IgD-negative memory B cell (primary cell): ENCODE measurements at regions not wholly inside any gene's neighbourhood (a gene's known extent, or its start where the extent isn't known, plus 50 kb on each side); places are given as distances from the start of the nearest gene placed in this dataset.
"Not testable (repeated sequence)": the region's sequence is repeated elsewhere in the genome, so short reads cannot be mapped to it uniquely, and the experiment has no call there.

Source experiments
- H3K27ac Mint-ChIP-seq, 3 donors: one replicate each; pipeline ENCODE4 v1.8.0; 2020 to 2022; ENCODE audit warnings: mild to moderate bottlenecking in 3 of 3, mixed read lengths in 3 of 3, moderate library complexity in 1 of 3
- H3K27me3 Mint-ChIP-seq: one replicate; pipeline ENCODE4 v1.8.0; 2021; ENCODE audit warnings: mixed read lengths
- H3K36me3 Mint-ChIP-seq: one replicate; pipeline ENCODE4 v1.8.0; 2020; ENCODE audit warnings: mild to moderate bottlenecking, mixed read lengths
- H3K4me1 Mint-ChIP-seq, 3 donors: one replicate each; pipeline ENCODE4 v1.8.0; 2020 to 2022; ENCODE audit warnings: mixed read lengths in 3 of 3, mild to moderate bottlenecking in 1 of 3
- H3K4me3 Mint-ChIP-seq, 4 donors: one replicate each; pipeline ENCODE4 v1.8.0; 2020 to 2022; ENCODE audit warnings: mild to moderate bottlenecking in 4 of 4, mixed read lengths in 4 of 4, moderate library complexity in 3 of 4
- H3K9me3 Mint-ChIP-seq, 3 donors: one replicate each; pipeline ENCODE4 v1.8.0; 2020 to 2021; ENCODE audit warnings: mixed read lengths in 3 of 3, mild to moderate bottlenecking in 1 of 3

GRCh38 chr7:112959276-112959675 lies 127.4 kb downstream of the GPR85 start:
- peaks cover 2% of the 10 kb centered on the region for H3K27me3 Mint-ChIP-seq
- peaks cover 0 to 4% (median 3%) of the 10 kb centered on the region in 3 donors for H3K9me3 Mint-ChIP-seq
- H3K27ac Mint-ChIP-seq, result no peak overlapping the region
- no peak overlapping the region for H3K4me3 Mint-ChIP-seq
- no peaks in the 10 kb centered on the region for H3K36me3 Mint-ChIP-seq
- no peaks in the 10 kb centered on the region for H3K4me1 Mint-ChIP-seq

DNA sequence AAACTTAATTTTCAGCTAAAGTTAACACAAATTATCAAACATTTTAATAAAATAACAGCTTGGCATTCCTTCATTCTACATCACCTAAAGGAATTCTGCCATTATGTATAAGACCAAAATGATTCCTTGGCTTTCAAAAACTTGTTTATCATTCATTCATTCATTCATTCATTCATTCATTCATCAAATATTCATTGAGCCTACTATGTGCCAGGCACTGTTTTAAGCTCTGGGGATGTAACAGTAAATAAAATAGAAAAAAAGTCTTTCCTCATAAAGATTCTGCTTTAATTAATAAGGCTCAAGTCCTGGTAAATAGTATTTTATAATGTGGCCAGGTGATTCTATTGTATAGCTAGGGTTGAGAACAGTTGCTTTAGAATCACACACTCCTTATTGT lies 127.9 kb downstream of the GPR85 start:
- Mint-ChIP-seq H3K4me1 (no peaks in the 10 kb centered on the region), H3K27ac (no peak overlapping the region), H3K27me3 (peaks cover 2% of the 10 kb centered on the region), H3K9me3 (peaks cover 0 to 4% (median 3%) of the 10 kb centered on the region in 3 donors), H3K36me3 (peaks cover 3% of the 10 kb centered on the region), H3K4me3 (no peak overlapping the region)

DNA sequence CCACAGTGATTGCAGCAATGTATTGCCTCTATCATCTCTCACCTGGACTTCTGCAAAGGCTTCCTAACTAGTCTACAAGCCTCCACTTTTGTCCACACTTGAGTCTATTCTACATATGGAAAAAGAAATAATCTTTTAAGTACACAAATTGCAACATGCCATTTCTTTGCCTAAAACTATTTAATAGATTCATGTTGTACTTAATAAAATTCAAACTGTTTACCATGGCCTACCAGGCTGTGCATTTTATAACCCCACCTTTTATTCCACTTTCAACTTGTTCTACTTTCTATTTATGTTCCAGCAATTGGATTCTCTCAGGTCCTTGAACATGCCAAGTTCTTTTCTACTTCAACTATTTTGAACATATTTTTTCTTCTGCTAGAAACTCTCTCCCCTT lies 128.7 kb downstream of the GPR85 start:
- H3K4me1 Mint-ChIP-seq, result no peaks in the 10 kb centered on the region
- no peak overlapping the region for H3K4me3 Mint-ChIP-seq
- H3K36me3 Mint-ChIP-seq, result peaks cover 3% of the 10 kb centered on the region
- peaks cover under 1% of the 10 kb centered on the region for H3K27me3 Mint-ChIP-seq
- peaks cover 0 to 4% (median 3%) of the 10 kb centered on the region in 3 donors for H3K9me3 Mint-ChIP-seq
- no peak overlapping the region for H3K27ac Mint-ChIP-seq

DNA sequence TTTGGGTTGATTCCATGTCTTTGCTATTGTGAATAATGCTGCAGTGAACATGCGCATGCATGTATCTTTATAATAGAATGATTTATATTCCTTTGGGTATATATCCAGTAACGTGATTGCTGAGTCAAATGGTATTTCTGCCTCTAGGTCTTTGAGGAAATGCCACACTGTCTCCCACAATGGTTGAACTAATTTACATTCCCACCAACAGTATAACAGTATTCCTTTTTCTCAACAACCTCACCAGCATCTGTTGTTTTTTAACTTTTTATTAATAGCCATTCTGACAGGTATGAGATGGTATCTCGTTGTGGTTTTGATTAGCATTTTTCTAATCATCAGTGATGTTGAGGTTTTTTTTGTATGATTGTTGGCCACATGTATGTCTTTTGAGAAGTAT lies 133.6 kb downstream of the GPR85 start:
- not testable (repeated sequence) for H3K36me3 Mint-ChIP-seq, H3K4me1 Mint-ChIP-seq, H3K4me3 Mint-ChIP-seq, H3K27me3 Mint-ChIP-seq, H3K27ac Mint-ChIP-seq, H3K9me3 Mint-ChIP-seq

DNA sequence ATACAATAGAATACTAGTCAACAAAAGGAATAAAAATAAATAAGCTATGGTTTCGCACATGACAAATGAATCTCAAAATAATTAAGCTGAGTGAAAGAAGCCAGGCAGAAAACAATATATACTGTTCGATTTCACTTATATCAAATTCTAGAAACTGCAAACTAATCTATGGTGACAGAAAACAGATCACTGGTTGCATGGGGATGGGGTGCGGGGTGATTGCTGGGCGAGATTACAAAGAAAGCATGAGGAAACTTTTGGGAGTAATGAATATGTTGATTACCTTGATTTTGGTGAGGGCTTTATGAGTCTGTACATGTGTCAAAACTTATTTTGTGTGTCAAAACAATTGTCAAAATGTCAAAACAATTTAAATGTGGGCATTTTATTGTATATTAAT lies 135.6 kb downstream of the GPR85 start:
- no peaks in the 10 kb centered on the region for H3K4me1 Mint-ChIP-seq
- H3K4me3 Mint-ChIP-seq, result no peak overlapping the region
- peaks cover 5% of the 10 kb centered on the region for H3K36me3 Mint-ChIP-seq
- no peak overlapping the region for H3K27ac Mint-ChIP-seq
- H3K9me3 Mint-ChIP-seq, result peaks cover 0 to 3% (median 0%) of the 10 kb centered on the region in 3 donors
- peaks cover 5% of the 10 kb centered on the region for H3K27me3 Mint-ChIP-seq

- not testable (repeated sequence) for H3K9me3 Mint-ChIP-seq, H3K4me1 Mint-ChIP-seq, H3K36me3 Mint-ChIP-seq, H3K27me3 Mint-ChIP-seq, H3K4me3 Mint-ChIP-seq, H3K27ac Mint-ChIP-seq
Measured at GRCh38 chr7:112949682-112950081, 136.9 kb downstream of the GPR85 start.

- Mint-ChIP-seq H3K4me1 (no peaks in the 10 kb centered on the region), H3K36me3 (peaks cover 2% of the 10 kb centered on the region), H3K27ac (no peak overlapping the region), H3K27me3 (peaks cover 5% of the 10 kb centered on the region), H3K4me3 (no peak overlapping the region), H3K9me3 (no peaks in the 10 kb centered on the region)
Measured at GRCh38 chr7:112946350-112946749, 140.3 kb downstream of the GPR85 start.

DNA sequence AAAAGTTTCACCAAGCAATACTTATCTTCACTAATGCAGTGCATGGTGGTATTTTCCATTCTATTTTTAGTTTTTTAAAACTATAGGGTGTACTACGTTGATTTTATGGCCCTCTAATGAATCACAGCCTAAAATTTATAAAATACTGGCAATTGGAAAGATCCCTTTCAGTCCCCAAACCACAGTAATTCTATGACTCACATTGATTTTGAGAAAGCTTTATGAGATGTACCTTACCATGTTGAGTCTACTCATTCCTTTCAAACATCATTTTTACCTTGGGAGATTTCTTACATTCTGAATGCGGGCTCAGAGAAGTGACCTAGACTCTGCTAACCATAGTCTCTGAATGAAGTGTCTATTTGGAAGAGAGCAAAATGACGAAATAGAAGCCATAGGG lies 141.6 kb downstream of the GPR85 start:
- Mint-ChIP-seq H3K27me3 (peaks cover 3% of the 10 kb centered on the region), H3K4me3 (no peak overlapping the region), H3K36me3 (no peaks in the 10 kb centered on the region), H3K27ac (no peak overlapping the region), H3K9me3 (no peaks in the 10 kb centered on the region), H3K4me1 (peaks cover 4 to 11% (median 9%) of the 10 kb centered on the region in 3 donors)

- no peaks in the 10 kb centered on the region for H3K9me3 Mint-ChIP-seq
- H3K4me1 Mint-ChIP-seq, result peaks cover 16 to 21% (median 21%) of the 10 kb centered on the region in 3 donors
- H3K27me3 Mint-ChIP-seq, result no peaks in the 10 kb centered on the region
- no peak overlapping the region for H3K4me3 Mint-ChIP-seq
- no peaks in the 10 kb centered on the region for H3K36me3 Mint-ChIP-seq
- no peak overlapping the region for H3K27ac Mint-ChIP-seq
Measured at GRCh38 chr7:112942981-112943380, 143.6 kb downstream of the GPR85 start.

GRCh38 chr7:112942125-112942524 lies 144.5 kb downstream of the GPR85 start:
- H3K36me3 Mint-ChIP-seq, H3K27ac Mint-ChIP-seq, H3K27me3 Mint-ChIP-seq, H3K9me3 Mint-ChIP-seq: not testable (repeated sequence)
- H3K4me1 Mint-ChIP-seq, result peaks cover 18 to 27% (median 22%) of the 10 kb centered on the region in 3 donors
- H3K4me3 Mint-ChIP-seq, result peak overlapping the region in 1 of 4 donors; percentile 24

DNA sequence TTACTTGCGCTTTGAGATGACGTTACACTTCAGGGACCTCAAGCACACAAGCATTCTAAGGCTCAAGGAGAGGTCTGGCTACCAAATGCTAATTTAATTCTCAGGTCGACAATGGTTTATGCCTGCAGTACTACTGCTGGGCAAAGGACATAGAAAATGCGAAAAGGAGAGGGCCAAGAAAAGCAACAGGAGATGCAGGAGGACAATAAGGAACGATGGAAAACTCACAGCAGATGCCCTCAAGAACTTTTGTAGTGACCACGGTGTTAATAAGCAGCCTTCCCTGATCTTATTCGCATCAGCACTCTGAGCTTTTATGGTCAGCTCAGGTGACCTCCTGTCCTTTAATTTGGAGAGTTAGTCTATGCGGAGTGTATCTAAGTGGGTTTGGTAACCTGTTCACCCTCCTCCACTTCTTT lies 146.3 kb downstream of the GPR85 start:
- H3K9me3 Mint-ChIP-seq, result no peaks in the 10 kb centered on the region
- peak overlapping the region; percentile 70 to 97 (median 90) for H3K27ac Mint-ChIP-seq
- no peaks in the 10 kb centered on the region for H3K27me3 Mint-ChIP-seq
- H3K4me3 Mint-ChIP-seq, result peak overlapping the region; percentile 86 to 99 (median 97)
- no peaks in the 10 kb centered on the region for H3K36me3 Mint-ChIP-seq
- H3K4me1 Mint-ChIP-seq, result peaks cover 22 to 38% (median 24%) of the 10 kb centered on the region in 3 donors

DNA sequence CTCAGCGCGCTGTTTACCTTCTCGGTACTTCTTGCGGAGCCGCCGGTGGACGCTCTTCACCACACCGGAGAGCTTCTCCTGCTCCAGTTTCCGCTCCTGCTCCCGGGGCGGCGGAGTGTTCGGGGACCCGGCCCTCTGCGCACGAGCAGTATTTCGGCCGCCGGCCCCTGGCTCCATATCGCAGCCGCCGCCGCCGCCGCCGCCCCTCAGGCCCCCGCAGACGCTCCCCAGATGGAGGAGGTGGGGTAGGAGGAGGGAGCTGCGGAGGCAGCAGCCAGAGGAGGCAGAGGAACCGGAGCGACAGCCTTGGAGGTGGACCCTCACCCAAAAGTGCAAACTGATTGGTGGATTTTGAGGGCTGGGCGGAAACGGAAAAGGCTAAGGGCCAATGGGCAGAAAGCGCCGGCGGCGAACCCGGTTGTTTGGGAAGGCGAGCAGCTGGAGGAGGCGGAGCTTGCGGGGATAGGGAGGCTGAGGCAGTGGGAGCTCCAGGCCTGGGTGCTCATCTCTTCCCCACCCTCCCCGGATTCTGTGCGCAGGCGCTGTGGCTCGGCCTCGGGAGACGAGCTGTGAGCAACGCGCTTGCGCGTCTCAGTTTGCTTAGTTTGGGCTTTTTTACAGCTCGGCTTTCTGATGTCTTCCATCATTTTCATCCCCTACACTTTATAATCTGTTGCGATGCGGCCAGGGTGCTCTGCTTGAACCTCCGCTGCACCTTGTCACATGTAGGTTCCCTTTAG lies 146.9 kb downstream of the GPR85 start:
- peak overlapping the region; percentile 70 to 97 (median 90) for H3K27ac Mint-ChIP-seq
- H3K36me3 Mint-ChIP-seq, result no peaks in the 10 kb centered on the region
- H3K27me3 Mint-ChIP-seq, result no peaks in the 10 kb centered on the region
- H3K9me3 Mint-ChIP-seq, result no peaks in the 10 kb centered on the region
- peak overlapping the region; percentile 86 to 99 (median 97) for H3K4me3 Mint-ChIP-seq
- H3K4me1 Mint-ChIP-seq, result peaks cover 22 to 42% (median 28%) of the 10 kb centered on the region in 3 donors

DNA sequence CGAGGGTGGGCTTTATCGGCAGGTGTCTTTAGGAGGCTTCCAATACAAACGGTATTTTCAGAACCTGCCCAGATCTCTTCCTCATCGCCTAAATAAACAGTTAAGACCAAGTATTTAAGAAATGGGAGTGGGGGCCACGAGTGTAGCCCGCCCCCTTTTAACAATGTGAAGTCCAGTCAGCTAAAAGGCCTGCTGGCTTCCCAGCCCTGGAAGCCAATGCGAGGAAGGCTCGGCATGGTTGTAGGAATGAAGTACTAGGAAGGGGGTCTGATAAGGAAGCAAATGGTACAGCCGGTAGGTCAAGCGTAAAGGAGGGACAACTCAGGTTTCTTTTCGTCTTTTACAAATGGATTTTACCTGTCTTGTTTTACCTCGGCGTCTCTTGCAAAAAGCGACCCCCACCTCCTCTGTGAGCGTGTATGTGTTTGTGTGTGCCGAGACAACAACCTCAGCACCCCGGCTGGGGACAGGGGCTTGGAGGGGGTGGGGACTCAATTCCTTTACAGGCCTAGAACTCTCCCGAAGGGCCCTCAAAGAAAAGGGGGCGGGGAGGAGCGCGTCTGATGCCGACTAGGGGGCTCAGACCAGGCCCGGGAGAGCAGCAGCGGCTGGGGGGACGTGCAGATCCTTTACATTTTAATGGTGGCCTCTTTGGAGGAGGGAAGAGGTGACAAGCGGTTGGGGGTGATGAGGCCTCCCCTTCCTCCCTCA lies 147.6 kb downstream of the GPR85 start:
- no peaks in the 10 kb centered on the region for H3K9me3 Mint-ChIP-seq
- peaks cover 29 to 46% (median 31%) of the 10 kb centered on the region in 3 donors for H3K4me1 Mint-ChIP-seq
- peak overlapping the region; percentile 86 to 99 (median 97) for H3K4me3 Mint-ChIP-seq
- no peaks in the 10 kb centered on the region for H3K27me3 Mint-ChIP-seq
- peaks cover 3% of the 10 kb centered on the region for H3K36me3 Mint-ChIP-seq
- peak overlapping the region; percentile 70 to 97 (median 90) for H3K27ac Mint-ChIP-seq

DNA sequence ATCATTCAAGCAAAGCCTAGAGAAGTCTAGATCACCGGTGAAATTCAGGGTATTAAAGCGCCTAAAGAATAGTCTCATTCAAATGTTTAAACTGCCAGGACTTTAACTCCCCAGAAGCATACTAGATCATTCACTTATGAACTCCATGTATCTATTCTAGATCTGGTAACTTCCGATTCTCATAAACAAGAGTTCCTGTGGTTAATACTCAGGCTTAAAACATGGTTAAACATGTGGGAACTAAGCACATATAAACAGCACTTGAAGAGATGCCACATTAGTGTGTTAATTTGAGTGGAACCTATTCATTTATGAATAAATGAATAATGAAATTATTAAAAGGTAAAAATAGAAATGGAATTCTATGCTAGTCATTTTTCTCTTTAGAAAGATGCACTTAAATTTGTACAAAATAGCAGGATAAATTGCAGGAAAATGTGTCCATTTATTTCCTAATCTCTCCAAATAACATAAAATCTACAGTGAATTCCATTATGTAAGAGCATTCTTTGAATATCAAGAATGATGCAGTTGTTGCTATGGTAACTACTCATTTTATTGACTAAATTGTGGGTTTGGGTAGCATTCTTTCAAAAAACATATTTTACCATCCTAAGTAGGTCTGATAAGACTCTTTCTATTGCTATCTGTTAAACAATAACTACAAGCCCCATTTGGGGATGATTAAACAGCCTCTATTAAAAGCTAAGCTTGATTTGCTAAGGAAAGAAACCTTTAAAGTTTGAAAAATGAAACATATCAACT lies 147.6 kb upstream of the TMEM168 start:
- Mint-ChIP-seq H3K27ac (peak overlapping the region in 1 of 3 donors; percentile 90), H3K4me1 (peaks cover 33 to 47% (median 33%) of the 10 kb centered on the region in 3 donors), H3K36me3 (peaks cover 3% of the 10 kb centered on the region), H3K9me3 (no peaks in the 10 kb centered on the region), H3K4me3 (peak overlapping the region; percentile 86 to 99 (median 97)), H3K27me3 (no peaks in the 10 kb centered on the region)

- H3K4me1 Mint-ChIP-seq, result peaks cover 34 to 52% (median 41%) of the 10 kb centered on the region in 3 donors
- H3K4me3 Mint-ChIP-seq, result no peak overlapping the region
- peaks cover 7% of the 10 kb centered on the region for H3K36me3 Mint-ChIP-seq
- H3K27ac Mint-ChIP-seq, result no peak overlapping the region
- no peaks in the 10 kb centered on the region for H3K9me3 Mint-ChIP-seq
- H3K27me3 Mint-ChIP-seq, result no peaks in the 10 kb centered on the region
Measured at GRCh38 chr7:112933598-112933997, 143.4 kb upstream of the TMEM168 start.
